ENCODE measurements at regions not wholly inside any gene's neighbourhood (a gene's known extent, or its start where the extent isn't known, plus 50 kb on each side); places are given as distances from the start of the nearest gene placed in this dataset.

GRCh38 chr7:113480537-113480936 lies 362.2 kb upstream of the SMIM30 start:
- CTCF ChIA-PET: no interaction called here
- no peak for TF ChIP-seq CTCF (IDR thresholded peaks at IDR 0.05)
- TF ChIP-seq GTF2I (CRISPR knock-in tag; conservative IDR thresholded peaks at IDR 0.05): no peak
- no peak for TF ChIP-seq ZNF671 (CRISPR knock-in tag; IDR thresholded peaks at IDR 0.05)
- no peak for TF ChIP-seq ZNF138 (CRISPR knock-in tag; conservative IDR thresholded peaks at IDR 0.05)
- TF ChIP-seq, protein P1, sequence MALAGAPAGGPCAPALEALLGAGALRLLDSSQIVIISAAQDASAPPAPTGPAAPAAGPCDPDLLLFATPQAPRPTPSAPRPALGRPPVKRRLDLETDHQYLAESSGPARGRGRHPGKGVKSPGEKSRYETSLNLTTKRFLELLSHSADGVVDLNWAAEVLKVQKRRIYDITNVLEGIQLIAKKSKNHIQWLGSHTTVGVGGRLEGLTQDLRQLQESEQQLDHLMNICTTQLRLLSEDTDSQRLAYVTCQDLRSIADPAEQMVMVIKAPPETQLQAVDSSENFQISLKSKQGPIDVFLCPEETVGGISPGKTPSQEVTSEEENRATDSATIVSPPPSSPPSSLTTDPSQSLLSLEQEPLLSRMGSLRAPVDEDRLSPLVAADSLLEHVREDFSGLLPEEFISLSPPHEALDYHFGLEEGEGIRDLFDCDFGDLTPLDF (CRISPR knock-in tag; IDR thresholded peaks at IDR 0.05): no peak
- no peak for TF ChIP-seq E2F5 (CRISPR knock-in tag; IDR thresholded peaks at IDR 0.05)
- TF ChIP-seq, protein P2, sequence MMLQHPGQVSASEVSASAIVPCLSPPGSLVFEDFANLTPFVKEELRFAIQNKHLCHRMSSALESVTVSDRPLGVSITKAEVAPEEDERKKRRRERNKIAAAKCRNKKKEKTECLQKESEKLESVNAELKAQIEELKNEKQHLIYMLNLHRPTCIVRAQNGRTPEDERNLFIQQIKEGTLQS (CRISPR knock-in tag; conservative IDR thresholded peaks at IDR 0.05): no peak
- TF ChIP-seq ZNF121 (CRISPR knock-in tag; IDR thresholded peaks at IDR 0.05): no peak
- no peak for TF ChIP-seq SOX15 (CRISPR knock-in tag; IDR thresholded peaks at IDR 0.05)
- no peak for TF ChIP-seq KAT7 (CRISPR knock-in tag; IDR thresholded peaks at IDR 0.05; ENCODE audit: borderline replicate concordance)
- TF ChIP-seq MYBL2 (CRISPR knock-in tag; IDR thresholded peaks at IDR 0.05): no peak
- no peak for TF ChIP-seq GABPB1 (CRISPR knock-in tag; IDR thresholded peaks at IDR 0.05)
- TF ChIP-seq, protein P3, sequence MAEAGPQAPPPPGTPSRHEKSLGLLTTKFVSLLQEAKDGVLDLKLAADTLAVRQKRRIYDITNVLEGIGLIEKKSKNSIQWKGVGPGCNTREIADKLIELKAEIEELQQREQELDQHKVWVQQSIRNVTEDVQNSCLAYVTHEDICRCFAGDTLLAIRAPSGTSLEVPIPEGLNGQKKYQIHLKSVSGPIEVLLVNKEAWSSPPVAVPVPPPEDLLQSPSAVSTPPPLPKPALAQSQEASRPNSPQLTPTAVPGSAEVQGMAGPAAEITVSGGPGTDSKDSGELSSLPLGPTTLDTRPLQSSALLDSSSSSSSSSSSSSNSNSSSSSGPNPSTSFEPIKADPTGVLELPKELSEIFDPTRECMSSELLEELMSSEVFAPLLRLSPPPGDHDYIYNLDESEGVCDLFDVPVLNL (CRISPR knock-in tag; IDR thresholded peaks at IDR 0.05; ENCODE audit: borderline replicate concordance, low read depth): no peak
- DNase-seq (ENCODE audit: low spot score) (no peak), ATAC-seq (no peak)
- Mint-ChIP-seq H3K27me3 (ENCODE audit: low read depth) (no peaks in the 10 kb centered on the region; the same call in 1 of the 2 replicates), H3K4me1 (no peaks in the 10 kb centered on the region), H3K27ac (no peak overlapping the region), H3K9me3 (peaks cover 44% of the 10 kb centered on the region), H3K4me3 (no peak overlapping the region), H3K36me3 (peaks cover 3% of the 10 kb centered on the region; the same call in 1 of the 2 replicates)
- POLR2A ChIA-PET: no interaction called here

GRCh38 chr7:113464096-113464855 lies 345.9 kb upstream of the SMIM30 start:
- Mint-ChIP-seq H3K36me3 (no peaks in the 10 kb centered on the region), H3K4me3 (no peak overlapping the region), H3K4me1 (peaks cover 6% of the 10 kb centered on the region), H3K9me3 (peaks cover 5% of the 10 kb centered on the region; the same call in 1 of the 2 replicates), H3K27ac (no peak overlapping the region), H3K27me3 (ENCODE audit: low read depth) (no peaks in the 10 kb centered on the region)
- TF ChIP-seq ELF4 (CRISPR knock-in tag; IDR thresholded peaks at IDR 0.05; ENCODE audit: low read depth) (no peak), FOXK1 (CRISPR knock-in tag; IDR thresholded peaks at IDR 0.05) (no peak)
- DNase-seq (ENCODE audit: low spot score) (no peak), ATAC-seq (no peak)
- POLR2A ChIA-PET: no interaction called here
- CTCF ChIA-PET: no interaction called here

DNA sequence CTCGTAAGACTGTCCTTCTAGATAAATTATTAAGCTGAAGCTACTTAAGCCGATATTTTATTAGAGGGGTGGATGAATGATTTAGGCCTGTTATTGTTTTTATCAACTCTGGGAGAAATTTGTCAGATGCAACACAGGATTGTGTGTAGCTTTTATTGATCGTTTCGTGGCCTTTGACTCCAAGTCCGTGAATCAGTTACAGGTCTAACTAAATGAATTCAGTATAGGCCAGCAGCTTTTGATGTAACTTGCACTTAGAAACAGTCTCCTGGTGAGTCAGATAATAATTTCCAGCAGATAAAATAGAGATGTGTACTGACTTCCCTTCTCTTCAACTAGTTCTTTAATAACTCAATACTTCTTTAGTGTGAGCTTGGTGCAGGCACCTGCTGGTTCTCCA lies 341.7 kb upstream of the SMIM30 start:
- H3K9me3 Mint-ChIP-seq: peaks cover 5% of the 10 kb centered on the region; the same call in 1 of the 2 replicates
- POLR2A ChIA-PET: no interaction called here
- H3K27me3 Mint-ChIP-seq (ENCODE audit: low read depth): no peaks in the 10 kb centered on the region
- no peaks in the 10 kb centered on the region for H3K36me3 Mint-ChIP-seq
- no peak for ATAC-seq
- CTCF ChIA-PET: no interaction called here
- no peaks in the 10 kb centered on the region for H3K4me1 Mint-ChIP-seq
- no peak overlapping the region for H3K4me3 Mint-ChIP-seq
- H3K27ac Mint-ChIP-seq: no peak overlapping the region
- no peak for DNase-seq (ENCODE audit: low spot score)
- TF ChIP-seq, protein P4, sequence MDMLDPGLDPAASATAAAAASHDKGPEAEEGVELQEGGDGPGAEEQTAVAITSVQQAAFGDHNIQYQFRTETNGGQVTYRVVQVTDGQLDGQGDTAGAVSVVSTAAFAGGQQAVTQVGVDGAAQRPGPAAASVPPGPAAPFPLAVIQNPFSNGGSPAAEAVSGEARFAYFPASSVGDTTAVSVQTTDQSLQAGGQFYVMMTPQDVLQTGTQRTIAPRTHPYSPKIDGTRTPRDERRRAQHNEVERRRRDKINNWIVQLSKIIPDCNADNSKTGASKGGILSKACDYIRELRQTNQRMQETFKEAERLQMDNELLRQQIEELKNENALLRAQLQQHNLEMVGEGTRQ (CRISPR knock-in tag; IDR thresholded peaks at IDR 0.05): no peak
- no peak for TF ChIP-seq CREM (CRISPR knock-in tag; IDR thresholded peaks at IDR 0.05)
- TF ChIP-seq ZMAT4 (CRISPR knock-in tag; IDR thresholded peaks at IDR 0.05): no peak
- TF ChIP-seq CBFB (CRISPR knock-in tag; IDR thresholded peaks at IDR 0.05; ENCODE audit: low read depth): no peak
- TF ChIP-seq SMAD3 (CRISPR knock-in tag; IDR thresholded peaks at IDR 0.05; ENCODE audit: borderline replicate concordance): no peak
- TF ChIP-seq MXD4 (CRISPR knock-in tag; IDR thresholded peaks at IDR 0.05; ENCODE audit: borderline replicate concordance): no peak
- no peak for TF ChIP-seq FOXP1 (CRISPR knock-in tag; IDR thresholded peaks at IDR 0.05; ENCODE audit: borderline replicate concordance)
- TF ChIP-seq IRF2 (CRISPR knock-in tag; IDR thresholded peaks at IDR 0.05; ENCODE audit: borderline replicate concordance, low read depth): no peak

All from WTC11 (cell line).